GM12891 (cell line): ENCODE measurements at regions not wholly inside any gene's neighbourhood (a gene's known extent, or its start where the extent isn't known, plus 50 kb on each side); places are given as distances from the start of the nearest gene placed in this dataset.

Experiments used
- POLR2A ChIP-seq: IDR thresholded peaks from 2 replicates; pipeline ENCODE4 v1.6.1; 2011; ENCODE audit warnings: low read depth, low read length, control low read depth
- TAF1 ChIP-seq: IDR thresholded peaks from 2 replicates; pipeline ENCODE4 v1.6.1; 2011; ENCODE audit warnings: low read depth, low read length, control low read depth

DNA sequence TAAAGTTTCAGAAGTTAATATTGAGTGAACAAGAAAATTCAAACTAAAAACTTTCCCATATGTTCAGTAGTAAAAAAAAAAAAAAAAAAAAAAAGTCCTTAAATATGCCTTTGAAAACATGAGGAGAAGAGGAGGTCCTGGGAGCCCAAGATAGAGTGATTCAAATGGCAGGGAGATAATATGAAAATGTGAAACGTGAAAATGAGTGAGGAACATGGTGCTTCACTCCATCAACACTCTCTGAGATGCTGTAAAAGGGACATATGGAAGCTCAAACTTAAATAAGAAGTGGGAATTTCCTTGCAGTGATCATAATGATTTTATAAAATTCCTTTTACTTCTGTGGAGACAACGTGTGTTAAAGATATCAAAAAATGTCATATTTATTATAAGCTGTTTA lies 423.9 kb downstream of the PABPC4L start:
- no peak for TF ChIP-seq POLR2A
- no peak for TF ChIP-seq TAF1
